Neural progenitor cell (in vitro differentiated cells): ENCODE measurements at regions not wholly inside any gene's neighbourhood (a gene's known extent, or its start where the extent isn't known, plus 50 kb on each side); places are given as distances from the start of the nearest gene placed in this dataset.
"Not testable (repeated sequence)": the region's sequence is repeated elsewhere in the genome, so short reads cannot be mapped to it uniquely, and the experiment has no call there.

Experiments
- DNase-seq: peaks from one replicate; pipeline ENCODE4 v3.0.0-alpha.2; 2016; ENCODE audit warnings: low spot score
- H2AFZ ChIP-seq: fragments of 200-600 bp; sonication (generic); replicated peaks from 2 replicates; pipeline ENCODE4 v1.6.1; 2016; ENCODE audit warnings: antibody characterized with exemption
- H3F3A ChIP-seq: fragments of 200-600 bp; sonication (generic); 2 replicates; pipeline ENCODE4 v1.6.1; 2016; ENCODE audit warnings: antibody characterized with exemption, low read depth
- H3K27ac ChIP-seq: fragments of 200-600 bp; sonication (generic); 2 replicates; pipeline ENCODE4 v1.5.1; 2016; ENCODE audit warnings: mild to moderate bottlenecking
- H3K27me3 ChIP-seq: fragments of 200-600 bp; sonication (generic); 2 replicates; pipeline ENCODE4 v1.6.1; 2016; ENCODE audit warnings: mild to moderate bottlenecking, moderate library complexity
- H3K36me3 ChIP-seq: fragments of 200-600 bp; sonication (generic); 2 replicates; pipeline ENCODE4 v1.5.1; 2016
- H3K4me1 ChIP-seq: fragments of 200-600 bp; sonication (generic); 2 replicates; pipeline ENCODE4 v1.6.1; 2016; ENCODE audit warnings: mixed run types
- H3K4me2 ChIP-seq: fragments of 200-600 bp; sonication (generic); 2 replicates; pipeline ENCODE4 v1.6.1; 2016
- H3K4me3 ChIP-seq: fragments of 200-600 bp; sonication (generic); 2 replicates; pipeline ENCODE4 v1.5.1; 2016
- H3K79me2 ChIP-seq: fragments of 200-600 bp; sonication (generic); 2 replicates; pipeline ENCODE4 v1.6.1; 2016; ENCODE audit warnings: low read depth
- H3K9ac ChIP-seq: fragments of 200-600 bp; sonication (generic); 2 replicates; pipeline ENCODE4 v1.6.1; 2016
- H3K9me3 ChIP-seq: fragments of 200-600 bp; sonication (generic); 2 replicates; pipeline ENCODE4 v1.5.1; 2016; ENCODE audit warnings: low read depth
- H4K20me1 ChIP-seq: fragments of 200-600 bp; sonication (generic); 2 replicates; pipeline ENCODE4 v1.6.1; 2016; ENCODE audit warnings: low read depth
- H3K27ac Mint-ChIP-seq: 3 replicates; pipeline ENCODE4 v1.8.0; 2021; ENCODE audit warnings: mixed read lengths
- H3K27me3 Mint-ChIP-seq: 2 replicates; pipeline ENCODE4 v1.8.0; 2022; ENCODE audit warnings: low read depth, mild to moderate bottlenecking, inconsistent platforms, moderate library complexity, mixed read lengths; ENCODE audit not compliant: insufficient read depth
- H3K36me3 Mint-ChIP-seq: 3 replicates; pipeline ENCODE4 v1.8.0; 2021; ENCODE audit warnings: mixed read lengths
- H3K4me1 Mint-ChIP-seq: 3 replicates; pipeline ENCODE4 v1.8.0; 2021; ENCODE audit warnings: mixed read lengths
- H3K4me3 Mint-ChIP-seq: 3 replicates; pipeline ENCODE4 v1.8.0; 2021; ENCODE audit warnings: mild to moderate bottlenecking, moderate library complexity, mixed read lengths
- H3K9me3 Mint-ChIP-seq: 3 replicates; pipeline ENCODE4 v1.8.0; 2020; ENCODE audit warnings: mixed read lengths
- CTCF ChIP-seq: fragments of 200-600 bp; sonication (generic); IDR thresholded peaks from 2 replicates; pipeline ENCODE4 v1.5.1; 2017; ENCODE audit warnings: antibody characterized with exemption, mild to moderate bottlenecking
- EZH2 ChIP-seq: fragments of 200-600 bp; sonication (generic); IDR thresholded peaks from 2 replicates; pipeline ENCODE4 v1.6.1; 2017; ENCODE audit warnings: antibody characterized with exemption, mild to moderate bottlenecking, moderate library complexity
- EZH2phosphoT487 ChIP-seq: fragments of 200-600 bp; sonication (generic); IDR thresholded peaks from 2 replicates; pipeline ENCODE4 v1.6.1; 2017; ENCODE audit warnings: antibody characterized with exemption

- Mint-ChIP-seq H3K4me1 (no peaks in the 10 kb centered on the region), H3K9me3 (peaks cover 4% of the 10 kb centered on the region), H3K27ac (no peak overlapping the region), H3K36me3 (no peaks in the 10 kb centered on the region), H3K27me3 (peaks cover 2% of the 10 kb centered on the region), H3K4me3 (no peak overlapping the region)
- no peaks in the 10 kb centered on the region for H3K79me2 ChIP-seq
- H3K27me3 ChIP-seq, result no peaks in the 10 kb centered on the region
- DNase-seq, result no peak
- TF ChIP-seq EZH2phosphoT487, result no peak
- no peak for TF ChIP-seq CTCF
- TF ChIP-seq EZH2, result no peak
- H3F3A ChIP-seq, result no peaks in the 10 kb centered on the region
- no peaks in the 10 kb centered on the region for H3K4me1 ChIP-seq
- H3K4me3 ChIP-seq, result no peak overlapping the region
- no peak overlapping the region for H3K27ac ChIP-seq
- H3K9ac ChIP-seq, result no peak overlapping the region
- H3K9me3 ChIP-seq, result no peaks in the 10 kb centered on the region
- no peaks in the 10 kb centered on the region for H4K20me1 ChIP-seq
- H3K36me3 ChIP-seq, result no peaks in the 10 kb centered on the region
- H3K4me2 ChIP-seq, result no peak overlapping the region
- no peak overlapping the region for H2AFZ ChIP-seq
Observed at GRCh38 chr2:208607694-208608093, 201.1 kb downstream of the PTH2R start.

DNA sequence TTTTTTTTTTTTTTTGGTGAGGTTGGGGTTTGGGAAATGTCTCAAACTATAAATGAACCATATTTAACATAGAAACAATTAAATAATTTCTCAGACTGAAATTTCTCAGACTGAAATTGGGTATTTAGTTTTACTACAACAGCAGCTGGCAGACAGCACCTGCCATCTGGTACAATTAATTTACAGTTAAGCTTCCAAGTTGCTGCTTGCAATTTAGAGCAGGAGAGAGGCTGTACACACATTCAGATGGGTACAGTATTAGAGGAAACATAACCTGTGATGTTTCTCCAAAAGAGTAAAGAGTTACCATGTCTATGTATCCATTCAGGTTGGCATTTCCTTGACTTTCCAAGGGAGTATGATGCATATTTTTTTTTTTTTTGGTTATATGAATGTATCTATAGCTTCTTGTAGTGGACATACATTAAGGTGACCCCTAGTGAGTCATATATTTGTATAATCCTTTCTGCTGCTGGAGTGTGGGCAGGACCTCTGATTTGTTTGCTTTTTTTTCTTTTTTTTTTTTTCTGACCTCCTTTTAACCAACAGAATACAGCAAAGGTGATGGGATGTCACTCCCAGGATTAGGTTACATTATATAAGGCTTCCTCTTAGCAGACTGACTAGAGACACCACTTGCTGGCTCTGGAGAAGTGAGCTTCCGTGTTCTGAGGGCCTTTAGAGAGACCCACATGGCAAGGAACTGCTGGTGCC, 201.7 kb downstream of the PTH2R start:
- Histone ChIP-seq H3K27ac (no peak overlapping the region), H3F3A (no peaks in the 10 kb centered on the region), H3K27me3 (no peaks in the 10 kb centered on the region), H3K4me3 (no peak overlapping the region), H3K4me1 (no peaks in the 10 kb centered on the region), H3K9me3 (no peaks in the 10 kb centered on the region), H4K20me1 (no peaks in the 10 kb centered on the region), H3K36me3 (no peaks in the 10 kb centered on the region), H3K4me2 (no peak overlapping the region), H3K79me2 (no peaks in the 10 kb centered on the region), H2AFZ (no peak overlapping the region), H3K9ac (no peak overlapping the region)
- no peak overlapping the region for H3K4me3 Mint-ChIP-seq
- H3K36me3 Mint-ChIP-seq, result no peaks in the 10 kb centered on the region
- TF ChIP-seq CTCF (no peak), EZH2 (no peak), EZH2phosphoT487 (no peak)
- no peaks in the 10 kb centered on the region for H3K4me1 Mint-ChIP-seq
- no peak for DNase-seq
- H3K27ac Mint-ChIP-seq, result no peak overlapping the region
- peaks cover 2% of the 10 kb centered on the region for H3K27me3 Mint-ChIP-seq
- H3K9me3 Mint-ChIP-seq, result peaks cover 7% of the 10 kb centered on the region

- no peak for TF ChIP-seq EZH2phosphoT487
- no peak for TF ChIP-seq EZH2
- no peak for TF ChIP-seq CTCF
- no peaks in the 10 kb centered on the region for H3K36me3 Mint-ChIP-seq
- Histone ChIP-seq H3K9ac (no peak overlapping the region), H3K4me3 (no peak overlapping the region), H3K79me2 (no peaks in the 10 kb centered on the region), H3K9me3 (no peaks in the 10 kb centered on the region), H3K36me3 (no peaks in the 10 kb centered on the region), H3F3A (no peaks in the 10 kb centered on the region), H4K20me1 (no peaks in the 10 kb centered on the region), H2AFZ (no peak overlapping the region), H3K27me3 (no peaks in the 10 kb centered on the region), H3K4me2 (no peak overlapping the region), H3K4me1 (no peaks in the 10 kb centered on the region), H3K27ac (no peak overlapping the region)
- no peaks in the 10 kb centered on the region for H3K4me1 Mint-ChIP-seq
- no peak overlapping the region for H3K27ac Mint-ChIP-seq
- H3K9me3 Mint-ChIP-seq, result peaks cover 7% of the 10 kb centered on the region
- DNase-seq, result no peak
- no peak overlapping the region for H3K4me3 Mint-ChIP-seq
- H3K27me3 Mint-ChIP-seq, result peaks cover 2% of the 10 kb centered on the region
Observed at GRCh38 chr2:208609166-208609804, 202.7 kb downstream of the PTH2R start.

DNA sequence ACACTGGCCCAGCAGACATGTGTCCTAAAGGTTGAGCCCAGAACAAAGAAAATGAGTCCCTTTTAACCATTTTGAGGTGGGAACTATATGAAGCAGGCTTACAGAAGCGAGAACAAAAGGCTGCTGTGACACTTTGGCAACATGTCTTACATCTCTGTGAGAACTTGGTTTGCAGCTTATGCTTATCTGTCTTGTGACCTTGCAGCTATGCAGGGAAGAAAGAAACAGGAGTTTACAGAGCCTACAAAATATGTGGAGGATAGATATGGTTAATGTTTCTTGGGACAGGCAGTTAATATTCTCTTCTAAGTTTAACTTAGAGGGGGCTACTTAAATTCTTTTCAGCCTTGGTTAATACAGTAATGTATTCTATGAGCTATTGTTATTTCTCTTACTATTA, 209.1 kb downstream of the PTH2R start:
- H3K4me2 ChIP-seq, H3K27ac Mint-ChIP-seq, H3K27me3 Mint-ChIP-seq, H3K36me3 Mint-ChIP-seq, H3K27me3 ChIP-seq, H4K20me1 ChIP-seq, H3K9ac ChIP-seq, DNase-seq, H3K4me1 ChIP-seq, H3K27ac ChIP-seq, H3K79me2 ChIP-seq, H3K9me3 Mint-ChIP-seq, H3K36me3 ChIP-seq, H3K4me3 ChIP-seq, H3F3A ChIP-seq, H2AFZ ChIP-seq, H3K9me3 ChIP-seq, H3K4me3 Mint-ChIP-seq, H3K4me1 Mint-ChIP-seq: not testable (repeated sequence)
